Endothelial cell of umbilical vein (primary cell): ENCODE measurements at regions not wholly inside any gene's neighbourhood (a gene's known extent, or its start where the extent isn't known, plus 50 kb on each side); places are given as distances from the start of the nearest gene placed in this dataset.

Source experiments
- BruUV-seq: library from RNA; stranded (reverse); fragments of 400-500 nt; replicated peaks from 2 replicates; lab custom pipeline; 2021; lab: Mats Ljungman, UMichigan
- CTCF ChIA-PET: fragments of 300-600, 350-600 bp; sonication (Branson Sonifier 250); formaldehyde crosslinking; loops from one replicate; lab custom pipeline; 2021; ENCODE audit warnings: antibody characterized with exemption, inconsistent platforms; lab: Charles Lee
- POLR2A ChIA-PET: fragments of 300-600, 350-600 bp; sonication (Branson Sonifier 250); formaldehyde crosslinking; loops from one replicate; lab custom pipeline; 2021; ENCODE audit warnings: antibody characterized with exemption, inconsistent platforms; lab: Charles Lee
- DNase-seq: peaks from one replicate; pipeline ENCODE4 v3.0.0-alpha.2; 2011; ENCODE audit warnings: low read depth, low spot score
- FAIRE-seq: peaks from 2 replicates; lab custom pipeline; 2011; peaks lifted over from hg19 to GRCh38; lab: Jason Lieb, UNC
- H2AFZ ChIP-seq: 2 replicates; pipeline ENCODE4 v1.6.0; 2012; ENCODE audit warnings: low read depth, low read length, control low read depth, inconsistent platforms
- H3K27ac ChIP-seq: 2 replicates; pipeline ENCODE4 v1.5.1; 2011; ENCODE audit warnings: low read depth, mild to moderate bottlenecking, control low read depth, low read length, moderate library complexity; ENCODE audit not compliant: insufficient read depth
- H3K27me3 ChIP-seq, 2 experiments: 2 replicates each; pipeline versions ENCODE4 v1.6.0 to v1.6.1; 2011; ENCODE audit warnings: low read length in 2 of 2, mixed read lengths in 1 of 2; ENCODE audit not compliant: control insufficient read depth in 2 of 2, insufficient read depth in 2 of 2
- H3K36me3 ChIP-seq, 2 experiments: 2 replicates in 1 of 2; 3 replicates in 1 of 2; pipeline ENCODE4 v1.5.1; 2011; ENCODE audit warnings: low read length in 2 of 2, mild to moderate bottlenecking in 1 of 2, moderate library complexity in 1 of 2; ENCODE audit not compliant: control insufficient read depth in 2 of 2, insufficient read depth in 2 of 2; ENCODE audit errors: extremely low read depth in 1 of 2
- H3K4me1 ChIP-seq: 3 replicates; pipeline ENCODE4 v1.5.1; 2011; ENCODE audit warnings: mild to moderate bottlenecking, low read length; ENCODE audit not compliant: control insufficient read depth, insufficient read depth; ENCODE audit errors: extremely low read depth
- H3K4me2 ChIP-seq: 2 replicates; pipeline ENCODE4 v1.6.1; 2011; ENCODE audit warnings: low read length, control low read depth, mixed read lengths; ENCODE audit not compliant: insufficient read depth
- H3K4me3 ChIP-seq, 3 experiments: fragments of 200-600 bp in 1 of 3; sonication (generic), shearing (Covaris generic) in 1 of 3; replicated peaks in 1 of 3; 2 replicates each; pipeline ENCODE4 v1.5.1; 2011 to 2016; ENCODE audit warnings: control low read depth in 3 of 3, low read length in 3 of 3, mild to moderate bottlenecking in 2 of 3, inconsistent platforms in 1 of 3, low read depth in 1 of 3, moderate library complexity in 1 of 3; ENCODE audit not compliant: insufficient read depth in 1 of 3
- H3K79me2 ChIP-seq: 2 replicates; pipeline ENCODE4 v1.6.0; 2012; ENCODE audit warnings: low read length, inconsistent platforms; ENCODE audit not compliant: control insufficient read depth, insufficient read depth
- H3K9ac ChIP-seq: replicated peaks from 2 replicates; pipeline ENCODE3; 2011; ENCODE audit warnings: low read length, control low read depth; ENCODE audit not compliant: insufficient read depth; ENCODE audit errors: extremely low read depth
- H3K9me1 ChIP-seq: replicated peaks from 3 replicates; pipeline ENCODE4 v1.6.0; 2011; ENCODE audit warnings: mild to moderate bottlenecking, low read length; ENCODE audit not compliant: control insufficient read depth, insufficient read depth; ENCODE audit errors: extremely low read depth
- H3K9me3 ChIP-seq: replicated peaks from 2 replicates; pipeline ENCODE4 v1.5.1; 2012; ENCODE audit warnings: low read length, inconsistent platforms; ENCODE audit not compliant: control insufficient read depth, insufficient read depth
- H4K20me1 ChIP-seq: replicated peaks from 2 replicates; pipeline ENCODE3; 2011; ENCODE audit warnings: mild to moderate bottlenecking, low read length; ENCODE audit not compliant: control insufficient read depth, insufficient read depth; ENCODE audit errors: extremely low read depth
- CTCF ChIP-seq, 2 donors: IDR thresholded peaks; 1 replicate in 1 of 2; 2 replicates in 1 of 2; pipeline ENCODE4 v1.5.1; 2011; ENCODE audit warnings: low read length in 2 of 2, mild to moderate bottlenecking in 2 of 2, moderate library complexity in 2 of 2, control low read depth in 1 of 2, inconsistent platforms in 1 of 2, low read depth in 1 of 2; ENCODE audit not compliant: insufficient read depth in 1 of 2; ENCODE audit errors: extremely low read depth in 1 of 2
- EZH2 ChIP-seq: IDR thresholded peaks from 2 replicates; pipeline ENCODE4 v1.6.1; 2012; ENCODE audit warnings: borderline replicate concordance, low read depth, mild to moderate bottlenecking, moderate library complexity, low read length, inconsistent platforms; ENCODE audit not compliant: severe bottlenecking
- FOS ChIP-seq: IDR thresholded peaks from 2 replicates; pipeline ENCODE4 v1.6.1; 2011; ENCODE audit warnings: mild to moderate bottlenecking, low read length, moderate library complexity, borderline replicate concordance; ENCODE audit not compliant: insufficient read depth
- GATA2 ChIP-seq: IDR thresholded peaks from 2 replicates; pipeline ENCODE4 v1.7.0; 2011; ENCODE audit warnings: low read depth, mild to moderate bottlenecking, moderate library complexity, mixed read lengths, low read length; ENCODE audit not compliant: insufficient read length, insufficient read depth
- JUN ChIP-seq: IDR thresholded peaks from 2 replicates; pipeline ENCODE4 v1.6.1; 2011; ENCODE audit warnings: borderline replicate concordance, low read depth; ENCODE audit not compliant: insufficient read length, insufficient read depth
- MAX ChIP-seq: IDR thresholded peaks from 2 replicates; pipeline ENCODE4 v1.6.1; 2011; ENCODE audit not compliant: insufficient read depth, insufficient read length
- MYC ChIP-seq: IDR thresholded peaks from one replicate; pipeline ENCODE4 v1.6.1; 2011; ENCODE audit warnings: mild to moderate bottlenecking, low read depth, low read length
- POLR2A ChIP-seq: IDR thresholded peaks from 2 replicates; pipeline ENCODE4 v1.6.1; 2012; ENCODE audit warnings: low read depth, mild to moderate bottlenecking, control low read depth, low read length
- POLR2AphosphoS5 ChIP-seq: IDR thresholded peaks from 2 replicates; pipeline ENCODE4 v1.6.1; 2012; ENCODE audit warnings: low read depth, mild to moderate bottlenecking, control low read depth, low read length, moderate library complexity; ENCODE audit not compliant: insufficient read depth
- dilution Hi-C: fragments of 300-500 bp; cut with MboI; formaldehyde crosslinking; loops from one replicate; pipeline ENCODE4 v1.15.0; 2019; ENCODE audit warnings: low sequenced_read_pairs; ENCODE audit not compliant: extremely low pct_ligation_motif_present
- intact Hi-C: fragments of 100-400 bp; cut with micrococcal nuclease; formaldehyde crosslinking; loops from one replicate; pipeline ENCODE4 v1.10.0; 2022

DNA sequence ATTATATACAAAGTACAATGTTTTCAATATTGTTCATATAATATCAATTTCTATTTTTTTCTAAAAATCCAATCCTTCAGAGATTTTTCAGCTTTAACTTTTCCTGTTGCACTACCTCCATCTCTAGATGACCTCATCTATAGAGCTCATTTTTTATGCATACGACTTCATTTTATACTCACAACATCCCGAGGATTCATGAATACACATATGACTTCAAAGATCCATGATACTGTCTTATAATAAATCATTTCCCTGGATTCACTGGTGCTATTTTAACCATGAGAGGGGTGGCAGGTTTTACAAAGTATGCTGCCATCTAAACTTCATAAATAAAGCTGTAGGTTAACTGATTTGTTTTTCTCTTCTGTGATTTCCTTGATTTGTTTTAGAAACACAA is 694.6 kb downstream of the EPHA4 start:
- POLR2A ChIA-PET, result no interaction called here
- no peaks in the 10 kb centered on the region for H4K20me1 ChIP-seq
- TF ChIP-seq MAX, result no peak
- no peak for TF ChIP-seq GATA2
- no peak for TF ChIP-seq EZH2
- H3K4me2 ChIP-seq, result no peak overlapping the region
- no peak overlapping the region for H3K27ac ChIP-seq
- no TSS peak for BruUV-seq
- H3K9ac ChIP-seq, result no peak overlapping the region
- H3K9me3 ChIP-seq, result no peaks in the 10 kb centered on the region
- no peak overlapping the region for H3K4me3 ChIP-seq
- H3K4me1 ChIP-seq, result no peaks in the 10 kb centered on the region
- H3K27me3 ChIP-seq, result no peaks in the 10 kb centered on the region
- intact Hi-C loops (no loop called here), dilution Hi-C loops (no loop called here)
- no peaks in the 10 kb centered on the region for H3K79me2 ChIP-seq
- H3K36me3 ChIP-seq, result no peaks in the 10 kb centered on the region
- no peaks in the 10 kb centered on the region for H3K9me1 ChIP-seq
- no peak overlapping the region for H2AFZ ChIP-seq
- FAIRE-seq (no peak), DNase-seq (no peak)
- CTCF ChIA-PET, result no interaction called here

DNA sequence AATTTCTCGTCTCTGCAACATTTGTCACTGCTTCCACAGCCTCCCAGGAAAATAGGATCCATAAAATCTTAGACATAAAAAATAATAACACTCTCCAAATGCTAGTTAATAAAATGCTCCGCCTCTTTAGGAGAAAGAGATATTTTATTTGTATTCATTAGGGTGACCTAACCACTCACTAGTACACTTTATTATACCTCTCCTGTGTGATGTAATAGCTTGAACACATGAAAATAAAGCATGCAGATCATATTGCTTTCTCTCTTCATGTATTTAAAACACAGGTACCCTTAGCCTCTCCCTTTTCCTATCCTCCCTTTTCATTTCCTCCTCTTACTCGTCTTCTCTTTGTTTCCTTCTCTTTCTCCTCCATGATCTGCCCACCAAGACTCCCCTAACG is 694.2 kb downstream of the EPHA4 start:
- no peak overlapping the region for H3K9ac ChIP-seq
- H3K4me1 ChIP-seq, result no peaks in the 10 kb centered on the region
- H3K27me3 ChIP-seq, result no peaks in the 10 kb centered on the region
- dilution Hi-C loops (no loop called here), intact Hi-C loops (no loop called here)
- CTCF ChIA-PET, result no interaction called here
- H3K4me2 ChIP-seq, result no peak overlapping the region
- H2AFZ ChIP-seq, result no peak overlapping the region
- POLR2A ChIA-PET, result no interaction called here
- H3K9me3 ChIP-seq, result no peaks in the 10 kb centered on the region
- DNase-seq (no peak), FAIRE-seq (no peak)
- no peak overlapping the region for H3K4me3 ChIP-seq
- no peak overlapping the region for H3K27ac ChIP-seq
- BruUV-seq, result no TSS peak
- no peaks in the 10 kb centered on the region for H3K36me3 ChIP-seq
- H3K9me1 ChIP-seq, result no peaks in the 10 kb centered on the region
- no peaks in the 10 kb centered on the region for H3K79me2 ChIP-seq
- TF ChIP-seq EZH2, result no peak
- no peak for TF ChIP-seq GATA2
- TF ChIP-seq POLR2A, result no peak
- TF ChIP-seq MYC, result no peak
- no peak for TF ChIP-seq POLR2AphosphoS5
- no peak for TF ChIP-seq JUN
- no peak for TF ChIP-seq FOS
- no peak for TF ChIP-seq MAX
- TF ChIP-seq CTCF (IDR thresholded peaks at IDR 0.05; ENCODE audit: extremely low read depth in 1 of 2, insufficient read depth in 1 of 2, low read depth in 1 of 2, low read length in 2 of 2), result no peak
- H4K20me1 ChIP-seq, result no peaks in the 10 kb centered on the region
